HFF-Myc (cell line): ENCODE measurements at regions not wholly inside any gene's neighbourhood (a gene's known extent, or its start where the extent isn't known, plus 50 kb on each side); places are given as distances from the start of the nearest gene placed in this dataset.

ENCODE experiments used
- DNase-seq: peaks from one replicate; pipeline ENCODE4 v3.0.0-alpha.2; 2011; ENCODE audit warnings: low read depth; ENCODE audit errors: extremely low read depth
- H3K4me3 ChIP-seq: replicated peaks from 2 replicates; pipeline ENCODE4 v1.5.1; 2011; ENCODE audit warnings: low read depth, mild to moderate bottlenecking, control low read depth, low read length
- CTCF ChIP-seq: IDR thresholded peaks from 2 replicates; pipeline ENCODE4 v1.5.1; 2012; ENCODE audit warnings: mild to moderate bottlenecking, low read depth, low read length, control low read depth; ENCODE audit errors: missing control alignments

GRCh38 chr17:36824678-36825101 is 112.6 kb upstream of the LHX1 start:
- DNase-seq = peak; percentile 4
- no peak for TF ChIP-seq CTCF
- no peak overlapping the region for H3K4me3 ChIP-seq

- DNase-seq = no peak
- TF ChIP-seq CTCF = no peak
- no peak overlapping the region for H3K4me3 ChIP-seq
These were observed 112.2 kb upstream of the LHX1 start for GRCh38 chr17:36825113-36825512.

- no peak for TF ChIP-seq CTCF
- no peak for DNase-seq
- no peak overlapping the region for H3K4me3 ChIP-seq
These were observed 111.8 kb upstream of the LHX1 start for GRCh38 chr17:36825521-36825920.

GRCh38 chr17:36825951-36826350 is 111.3 kb upstream of the LHX1 start:
- DNase-seq = no peak
- TF ChIP-seq CTCF = no peak
- H3K4me3 ChIP-seq = no peak overlapping the region

- DNase-seq = no peak
- no peak for TF ChIP-seq CTCF
- no peak overlapping the region for H3K4me3 ChIP-seq
These were observed 110.2 kb upstream of the LHX1 start for GRCh38 chr17:36827081-36827480.

- TF ChIP-seq CTCF = no peak
- no peak overlapping the region for H3K4me3 ChIP-seq
- no peak for DNase-seq
These were observed 107.6 kb upstream of the LHX1 start for GRCh38 chr17:36829676-36830075.

GRCh38 chr17:36833279-36833678 is 104.0 kb upstream of the LHX1 start:
- no peak overlapping the region for H3K4me3 ChIP-seq
- no peak for TF ChIP-seq CTCF
- no peak for DNase-seq
